Gastrocnemius medialis (tissue), 4 donors: ENCODE measurements at regions not wholly inside any gene's neighbourhood (a gene's known extent, or its start where the extent isn't known, plus 50 kb on each side); places are given as distances from the start of the nearest gene placed in this dataset.

Experiments
- ATAC-seq, 2 donors: fragments of 150-250 bp; one replicate each; pipeline ENCODE4 v1.9.1; 2016
- DNase-seq, 2 donors: peaks; one replicate each; pipeline ENCODE4 v3.0.0-alpha.2; 2019
- H3K27ac ChIP-seq, 4 donors: fragments of 200-600 bp; sonication (generic); 1 replicate in 1 of 4; 2 replicates in 3 of 4; pipeline ENCODE4 v1.5.1; 2016 to 2018; ENCODE audit warnings: mild to moderate bottlenecking in 2 of 4, moderate library complexity in 1 of 4
- H3K27me3 ChIP-seq, 3 donors: fragments of 200-600 bp; sonication (generic) in 2 of 3; 1 replicate in 1 of 3; 2 replicates in 2 of 3; pipeline versions ENCODE4 v1.5.1 to v1.6.0; 2016 to 2019; ENCODE audit warnings: mild to moderate bottlenecking in 1 of 3, moderate library complexity in 1 of 3
- H3K36me3 ChIP-seq, 2 donors: fragments of 200-600 bp; sonication (generic) in 1 of 2; one replicate each; pipeline ENCODE4 v1.5.1; 2017 to 2018
- H3K4me1 ChIP-seq, 2 donors: fragments of 200-600 bp; sonication (generic) in 1 of 2; one replicate each; pipeline ENCODE4 v1.5.1; 2016 to 2017; ENCODE audit warnings: mild to moderate bottlenecking in 2 of 2
- H3K4me3 ChIP-seq, 4 donors: fragments of 200-600 bp; sonication (generic) in 3 of 4; 1 replicate in 1 of 4; 2 replicates in 3 of 4; pipeline ENCODE4 v1.5.1; 2016 to 2019; ENCODE audit warnings: mild to moderate bottlenecking in 2 of 4
- H3K9me3 ChIP-seq, 3 donors: fragments of 200-600 bp; sonication (generic) in 2 of 3; 1 replicate in 1 of 3; 2 replicates in 2 of 3; pipeline ENCODE4 v1.5.1; 2016 to 2019
- CTCF ChIP-seq, 5 experiments: fragments of 450-650 bp in 3 of 5; fragments of 200-600 bp in 2 of 5; sonication (generic) in 2 of 5; IDR thresholded peaks in 4 of 5; conservative IDR thresholded peaks in 1 of 5; 1 replicate in 4 of 5; 2 replicates in 1 of 5; pipeline ENCODE4 v1.5.1; 2016 to 2019; ENCODE audit warnings: antibody characterized with exemption in 5 of 5, mild to moderate bottlenecking in 3 of 5, moderate library complexity in 3 of 5
- POLR2A ChIP-seq, 2 donors: fragments of 450-650 bp; IDR thresholded peaks; one replicate each; pipeline ENCODE4 v1.6.1; 2017; ENCODE audit warnings: antibody characterized with exemption in 2 of 2, mild to moderate bottlenecking in 2 of 2, moderate library complexity in 2 of 2
- in situ Hi-C, 4 donors: fragments of 200-750 bp; cut with MboI; loops; one replicate each; pipeline versions ENCODE4 v1.15.0 to v1.8.0; 2017; ENCODE audit warnings: low sequenced_read_pairs in 4 of 4
- intact Hi-C: fragments of 100-400 bp; cut with DNase I; formaldehyde crosslinking; loops from one replicate; pipeline ENCODE4 v1.15.1; 2023; ENCODE audit warnings: low total_unique reads

GRCh38 chr4:165600959-165601683 lies 222.3 kb downstream of the CPE start:
- Histone ChIP-seq H3K27me3 (no peaks in the 10 kb centered on the region), H3K4me1 (no peaks in the 10 kb centered on the region), H3K9me3 (no peaks in the 10 kb centered on the region), H3K4me3 (no peak overlapping the region), H3K36me3 (no peaks in the 10 kb centered on the region), H3K27ac (no peak overlapping the region)
- intact Hi-C loops = no loop called here
- ATAC-seq (no peak), DNase-seq (no peak)
- in situ Hi-C loops = no loop called here
- TF ChIP-seq POLR2A (IDR thresholded peaks at IDR 0.05) = no peak
- TF ChIP-seq CTCF (IDR thresholded peaks at IDR 0.05 in 4 of 5, conservative IDR thresholded peaks at IDR 0.05 in 1 of 5) = no peak

- in situ Hi-C loops (no loop called here), intact Hi-C loops (no loop called here)
- H3K36me3 ChIP-seq = no peaks in the 10 kb centered on the region
- no peak for DNase-seq
- H3K4me1 ChIP-seq = no peaks in the 10 kb centered on the region
- no peaks in the 10 kb centered on the region for H3K9me3 ChIP-seq
- no peak overlapping the region for H3K27ac ChIP-seq
- TF ChIP-seq CTCF (IDR thresholded peaks at IDR 0.05 in 4 of 5, conservative IDR thresholded peaks at IDR 0.05 in 1 of 5) (no peak), POLR2A (IDR thresholded peaks at IDR 0.05) (no peak)
- ATAC-seq = no peak
- H3K27me3 ChIP-seq = no peaks in the 10 kb centered on the region
- no peak overlapping the region for H3K4me3 ChIP-seq
These were observed 223.8 kb downstream of the CPE start for GRCh38 chr4:165602621-165603020.

- DNase-seq = no peak
- intact Hi-C loops = no loop called here
- H3K9me3 ChIP-seq = no peaks in the 10 kb centered on the region
- H3K27me3 ChIP-seq = no peaks in the 10 kb centered on the region
- TF ChIP-seq CTCF (IDR thresholded peaks at IDR 0.05 in 4 of 5, conservative IDR thresholded peaks at IDR 0.05 in 1 of 5) = no peak
- no peak for TF ChIP-seq POLR2A (IDR thresholded peaks at IDR 0.05)
- H3K4me1 ChIP-seq = no peaks in the 10 kb centered on the region
- in situ Hi-C loops = no loop called here
- H3K4me3 ChIP-seq = no peak overlapping the region
- no peaks in the 10 kb centered on the region for H3K36me3 ChIP-seq
- no peak overlapping the region for H3K27ac ChIP-seq
- no peak for ATAC-seq
These were observed 225.4 kb downstream of the CPE start for GRCh38 chr4:165604181-165604580.

- H3K27me3 ChIP-seq = no peaks in the 10 kb centered on the region
- no peaks in the 10 kb centered on the region for H3K9me3 ChIP-seq
- no peak for TF ChIP-seq POLR2A (IDR thresholded peaks at IDR 0.05)
- no peak for TF ChIP-seq CTCF (IDR thresholded peaks at IDR 0.05 in 4 of 5, conservative IDR thresholded peaks at IDR 0.05 in 1 of 5)
- H3K36me3 ChIP-seq = no peaks in the 10 kb centered on the region
- H3K4me3 ChIP-seq = no peak overlapping the region
- in situ Hi-C loops = no loop called here
- no peak overlapping the region for H3K27ac ChIP-seq
- DNase-seq = no peak
- H3K4me1 ChIP-seq = no peaks in the 10 kb centered on the region
- ATAC-seq = no peak
- intact Hi-C loops = no loop called here
These were observed 227.0 kb downstream of the CPE start for GRCh38 chr4:165605811-165606210.
